GM12878 (cell line): ENCODE measurements at regions not wholly inside any gene's neighbourhood (a gene's known extent, or its start where the extent isn't known, plus 50 kb on each side); places are given as distances from the start of the nearest gene placed in this dataset.

ENCODE experiments used
- ATAC-seq: fragments of 200-7000 bp; cut with Tn5 transposase; 3 replicates; pipeline ENCODE4 v1.9.1; 2020; ENCODE audit warnings: mild to moderate bottlenecking, moderate library complexity
- BruUV-seq: library from RNA; stranded (reverse); fragments of 400-500 nt; replicated peaks from 2 replicates; lab custom pipeline; 2021; lab: Mats Ljungman, UMichigan
- CTCF ChIA-PET: fragments of 300-600 bp; sonication (Branson Sonifier 250); formaldehyde crosslinking; extraction: SDS; loops from one replicate; lab custom pipeline; 2021; ENCODE audit warnings: inconsistent platforms; lab: Yijun Ruan, JAX
- POLR2A ChIA-PET: fragments of 350-600 bp; formaldehyde crosslinking; extraction: SDS; loops from one replicate; lab custom pipeline; 2021; ENCODE audit warnings: inconsistent platforms; lab: Charles Lee
- RAD21 ChIA-PET: fragments of 300-600 bp; sonication (Branson Sonifier 250); formaldehyde crosslinking; loops from one replicate; lab custom pipeline; 2023; ENCODE audit warnings: antibody characterized with exemption; ENCODE audit not compliant: unreplicated experiment; lab: Charles Lee
- SMC1A ChIA-PET: fragments of 300-600 bp; sonication (Branson Sonifier 250); formaldehyde crosslinking; loops from one replicate; lab custom pipeline; 2023; ENCODE audit not compliant: unreplicated experiment, uncharacterized antibody; lab: Charles Lee
- DNase-seq: peaks from one replicate; pipeline ENCODE4 v3.0.0-alpha.2; 2011; ENCODE audit warnings: low read depth, low spot score
- FAIRE-seq: peaks from 3 replicates; lab custom pipeline; 2011; peaks lifted over from hg19 to GRCh38; lab: Jason Lieb, UNC
- H2AFZ ChIP-seq: 2 replicates; pipeline ENCODE4 v1.6.0; 2011; ENCODE audit warnings: low read depth, low read length, control low read depth; ENCODE audit not compliant: control insufficient read depth
- H3K27ac ChIP-seq: 2 replicates; pipeline ENCODE4 v1.5.1; 2011; ENCODE audit warnings: control low read depth; ENCODE audit not compliant: control insufficient read depth, insufficient read depth
- H3K27me3 ChIP-seq, 2 experiments: replicated peaks in 1 of 2; 2 replicates each; pipeline versions ENCODE4 v1.6.0 to v1.6.1; 2011; ENCODE audit warnings: low read length in 1 of 2; ENCODE audit not compliant: control insufficient read depth in 2 of 2, insufficient read depth in 2 of 2
- H3K36me3 ChIP-seq, 2 experiments: 2 replicates each; pipeline ENCODE4 v1.5.1; 2011; ENCODE audit warnings: low read length in 1 of 2; ENCODE audit not compliant: control insufficient read depth in 2 of 2, insufficient read depth in 2 of 2
- H3K4me1 ChIP-seq: 2 replicates; pipeline ENCODE4 v1.6.1; 2011; ENCODE audit warnings: mild to moderate bottlenecking, low read length, moderate library complexity, mixed read lengths; ENCODE audit not compliant: control insufficient read depth, insufficient read depth
- H3K4me2 ChIP-seq: 2 replicates; pipeline ENCODE4 v1.6.0; 2011; ENCODE audit warnings: control low read depth; ENCODE audit not compliant: control insufficient read depth, insufficient read depth
- H3K4me3 ChIP-seq: fragments of 200-600 bp; sonication (generic); 2 replicates; pipeline ENCODE4 v1.5.1; 2016
- H3K79me2 ChIP-seq: 2 replicates; pipeline ENCODE4 v1.6.0; 2011; ENCODE audit warnings: low read length; ENCODE audit not compliant: control insufficient read depth, insufficient read depth
- H3K9ac ChIP-seq: 2 replicates; pipeline ENCODE4 v1.8.0; 2011; ENCODE audit warnings: low read length, control low read depth, mixed read lengths; ENCODE audit not compliant: control insufficient read depth, insufficient read depth
- H3K9me3 ChIP-seq: replicated peaks from 3 replicates; pipeline ENCODE4 v1.5.1; 2011; ENCODE audit warnings: mild to moderate bottlenecking, low read length; ENCODE audit not compliant: control insufficient read depth, insufficient read depth
- H4K20me1 ChIP-seq: 2 replicates; pipeline ENCODE4 v1.6.0; 2011; ENCODE audit not compliant: control insufficient read depth, insufficient read depth
- CTCF ChIP-seq, 3 experiments: IDR thresholded peaks in 2 of 3; conservative IDR thresholded peaks in 1 of 3; 2 replicates each; pipeline ENCODE4 v1.5.1; 2011; ENCODE audit warnings: low read depth in 3 of 3, low read length in 3 of 3, mild to moderate bottlenecking in 3 of 3, control low read depth in 2 of 3, moderate library complexity in 2 of 3, inconsistent platforms in 1 of 3, mixed read lengths in 1 of 3; ENCODE audit not compliant: control insufficient read depth in 2 of 3, insufficient read depth in 1 of 3; ENCODE audit errors: extremely low read depth in 1 of 3
- E2F8 ChIP-seq: fragments of 450-650 bp; IDR thresholded peaks from 2 replicates; pipeline ENCODE4 v1.6.1; 2018; ENCODE audit warnings: mild to moderate bottlenecking, low read depth, moderate library complexity; ENCODE audit not compliant: partially characterized antibody
- EP300 ChIP-seq, 2 experiments: fragments of 150-350 bp in 1 of 2; IDR thresholded peaks; 2 replicates each; pipeline ENCODE4 v1.6.1; 2011 to 2012; ENCODE audit warnings: low read depth in 2 of 2, low read length in 2 of 2, borderline replicate concordance in 1 of 2, improper control_type of control experiment in 1 of 2, inconsistent platforms in 1 of 2; ENCODE audit not compliant: control insufficient read depth in 1 of 2
- FOXK2 ChIP-seq: fragments of 450-650 bp; IDR thresholded peaks from 2 replicates; pipeline ENCODE4 v1.6.1; 2017; ENCODE audit warnings: mild to moderate bottlenecking, moderate library complexity
- HDGF ChIP-seq: fragments of 450-650 bp; IDR thresholded peaks from 2 replicates; pipeline ENCODE4 v1.6.1; 2016; ENCODE audit warnings: antibody characterized with exemption
- MTA2 ChIP-seq: fragments of 450-650 bp; IDR thresholded peaks from 2 replicates; pipeline ENCODE4 v1.6.1; 2016; ENCODE audit warnings: low read depth, mild to moderate bottlenecking, moderate library complexity
- NRF1 ChIP-seq: conservative IDR thresholded peaks from 2 replicates; pipeline ENCODE4 v1.6.1; 2011; ENCODE audit warnings: mild to moderate bottlenecking, low read depth, low read length, improper control_type of control experiment
- PKNOX1 ChIP-seq: fragments of 450-650 bp; IDR thresholded peaks from 2 replicates; pipeline ENCODE4 v1.6.1; 2016; ENCODE audit warnings: mild to moderate bottlenecking
- RELA ChIP-seq: fragments of 450-650 bp; IDR thresholded peaks from 2 replicates; pipeline ENCODE4 v1.8.0; 2014; ENCODE audit warnings: borderline replicate concordance; ENCODE audit not compliant: partially characterized antibody
- SP1 ChIP-seq: IDR thresholded peaks from one replicate; pipeline ENCODE4 v1.6.1; 2011; ENCODE audit warnings: low read depth, low read length
- SPI1 ChIP-seq: IDR thresholded peaks from 2 replicates; pipeline ENCODE4 v1.6.1; 2011; ENCODE audit warnings: low read depth, mild to moderate bottlenecking, low read length, moderate library complexity, borderline replicate concordance; ENCODE audit not compliant: insufficient read depth
- TCF7 ChIP-seq: IDR thresholded peaks from 2 replicates; pipeline ENCODE4 v1.6.1; 2014; ENCODE audit warnings: antibody characterized with exemption, borderline replicate concordance
- ZNF274 ChIP-seq: IDR thresholded peaks from one replicate; pipeline ENCODE4 v1.8.0; 2011; ENCODE audit not compliant: insufficient read length, insufficient read depth
- WGBS: methylation state at CpG from one replicate; pipeline ENCODE4 v1.1.6; 2016; ENCODE audit warnings: low lambda C conversion rate; ENCODE audit not compliant: insufficient replicate concordance, insufficient coverage; ENCODE audit errors: missing lambda C conversion rate; 5-methylcytosine and 5-hydroxymethylcytosine counted together
- in situ Hi-C: fragments of 300-500 bp; cut with MboI; formaldehyde crosslinking; loops from 9 replicates; pipeline ENCODE4 v1.14.3; 2018; ENCODE audit warnings: mixed read lengths
- intact Hi-C: fragments of 100-400 bp; cut with micrococcal nuclease; formaldehyde crosslinking; loops from one replicate; pipeline ENCODE4 v1.14.2; 2022; ENCODE audit not compliant: unreplicated experiment

- DNase-seq (no peak), ATAC-seq (no peak), FAIRE-seq (no peak)
- ChIA-PET POLR2A (interaction anchor here (0.5 kb wide), 1 partner anchor 35 kb away, joined by 4 read pairs; no protein-coding TSS in a partner anchor), RAD21 (no interaction called here), CTCF (no interaction called here), SMC1A (interaction anchor here (1.3 kb wide), 1 partner anchor 20 kb away, joined by 4 read pairs; no protein-coding TSS in a partner anchor)
- no TSS peak for BruUV-seq
- Histone ChIP-seq H2AFZ (no peak overlapping the region), H3K27me3 (no peaks in the 10 kb centered on the region), H3K79me2 (no peaks in the 10 kb centered on the region), H4K20me1 (no peaks in the 10 kb centered on the region), H3K27ac (no peak overlapping the region), H3K9ac (no peak overlapping the region), H3K4me2 (no peak overlapping the region), H3K9me3 (no peaks in the 10 kb centered on the region), H3K36me3 (no peaks in the 10 kb centered on the region), H3K4me3 (no peak overlapping the region), H3K4me1 (no peaks in the 10 kb centered on the region)
- 0% methylated on average over 1 of the region's 1 CpG for WGBS
- intact Hi-C loops, result no loop called here
- in situ Hi-C loops, result no loop called here
- TF ChIP-seq TCF7, result no peak
- TF ChIP-seq EP300 (IDR thresholded peaks at IDR 0.05; ENCODE audit: borderline replicate concordance in 1 of 2, control insufficient read depth in 1 of 2, low read depth in 2 of 2, low read length in 2 of 2), result no peak
- no peak for TF ChIP-seq MTA2
- no peak for TF ChIP-seq RELA
- no peak for TF ChIP-seq ZNF274
- no peak for TF ChIP-seq SP1
Measured at GRCh38 chr1:219533280-219533679, 79.6 kb downstream of the ZC3H11B start.

GRCh38 chr1:219529116-219529515 is 83.8 kb downstream of the ZC3H11B start:
- no peak for ATAC-seq
- Histone ChIP-seq H3K36me3 (no peaks in the 10 kb centered on the region), H3K79me2 (no peaks in the 10 kb centered on the region), H2AFZ (no peak overlapping the region), H3K4me3 (no peak overlapping the region), H3K4me2 (no peak overlapping the region), H3K9me3 (no peaks in the 10 kb centered on the region), H3K27ac (no peak overlapping the region), H4K20me1 (no peaks in the 10 kb centered on the region), H3K4me1 (no peaks in the 10 kb centered on the region), H3K9ac (no peak overlapping the region), H3K27me3 (no peaks in the 10 kb centered on the region)
- ChIA-PET CTCF (no interaction called here), RAD21 (no interaction called here), SMC1A (no interaction called here), POLR2A (no interaction called here)
- no peak for FAIRE-seq
- no peak for DNase-seq
- BruUV-seq, result no TSS peak
- intact Hi-C loops, result no loop called here
- whole genome bisulfite sequencing, result 26% methylated on average over 2 of the region's 2 CpGs
- in situ Hi-C loops, result no loop called here
- TF ChIP-seq CTCF (IDR thresholded peaks at IDR 0.05 in 2 of 3, conservative IDR thresholded peaks at IDR 0.05 in 1 of 3; ENCODE audit: control insufficient read depth in 2 of 3, extremely low read depth in 1 of 3, insufficient read depth in 1 of 3, low read depth in 3 of 3, low read length in 3 of 3), result no peak
- TF ChIP-seq SPI1, result no peak
- TF ChIP-seq FOXK2, result no peak
- no peak for TF ChIP-seq HDGF
- TF ChIP-seq PKNOX1, result no peak
- no peak for TF ChIP-seq NRF1
- TF ChIP-seq E2F8, result no peak
